Esophagus squamous epithelium (tissue), 5 donors: ENCODE measurements at regions not wholly inside any gene's neighbourhood (a gene's known extent, or its start where the extent isn't known, plus 50 kb on each side); places are given as distances from the start of the nearest gene placed in this dataset.
"Not testable (repeated sequence)": the region's sequence is repeated elsewhere in the genome, so short reads cannot be mapped to it uniquely, and the experiment has no call there.

Experiments used
- DNase-seq: peaks from one replicate; lab custom pipeline; 2025; lab: John Stamatoyannopoulos, UW
- H3K27ac ChIP-seq, 4 donors: fragments of 200-600 bp; sonication (generic); one replicate each; pipeline ENCODE4 v1.5.1; 2016 to 2019; ENCODE audit warnings: mild to moderate bottlenecking in 1 of 4
- H3K27me3 ChIP-seq, 4 donors: fragments of 200-600 bp; sonication (generic); 1 replicate in 3 of 4; 2 replicates in 1 of 4; pipeline versions ENCODE4 v1.5.1 to v1.6.0; 2017 to 2021; ENCODE audit warnings: antibody characterized with exemption in 1 of 4
- H3K36me3 ChIP-seq, 3 donors: fragments of 200-600 bp; sonication (generic); one replicate each; pipeline ENCODE4 v1.5.1; 2016 to 2019
- H3K4me1 ChIP-seq, 3 donors: fragments of 200-600 bp; sonication (generic); one replicate each; pipeline ENCODE4 v1.5.1; 2017 to 2019
- H3K4me3 ChIP-seq, 4 donors: fragments of 200-600 bp; sonication (generic); 1 replicate in 3 of 4; 2 replicates in 1 of 4; pipeline ENCODE4 v1.5.1; 2016 to 2019; ENCODE audit warnings: mild to moderate bottlenecking in 2 of 4, moderate library complexity in 1 of 4
- H3K9me3 ChIP-seq, 3 donors: fragments of 200-600 bp; sonication (generic); one replicate each; pipeline ENCODE4 v1.5.1; 2016 to 2019
- POLR2A ChIP-seq, 4 donors: fragments of 450-650 bp; IDR thresholded peaks; one replicate each; pipeline ENCODE4 v1.6.1; 2017; ENCODE audit warnings: antibody characterized with exemption in 4 of 4, mild to moderate bottlenecking in 4 of 4, moderate library complexity in 3 of 4
- WGBS, 2 donors: methylation state at CpG; one replicate each; pipeline ENCODE4 v1.1.5; 2018; 5-methylcytosine and 5-hydroxymethylcytosine counted together
- intact Hi-C: fragments of 100-400 bp; cut with DNase I; formaldehyde crosslinking; loops from one replicate; pipeline ENCODE4 v1.15.0; 2022
- TF ChIP-seq, protein P1 (sequence below), 6 experiments: fragments of 450-650 bp in 4 of 6; fragments of 200-600 bp in 2 of 6; sonication (generic) in 2 of 6; IDR thresholded peaks; one replicate each; pipeline ENCODE4 v1.5.1; 2016 to 2019; ENCODE audit warnings: antibody characterized with exemption in 6 of 6, mild to moderate bottlenecking in 4 of 6, moderate library complexity in 4 of 6
- donor health status: DM: yes; HTN: yes; CAD: no.

DNA sequence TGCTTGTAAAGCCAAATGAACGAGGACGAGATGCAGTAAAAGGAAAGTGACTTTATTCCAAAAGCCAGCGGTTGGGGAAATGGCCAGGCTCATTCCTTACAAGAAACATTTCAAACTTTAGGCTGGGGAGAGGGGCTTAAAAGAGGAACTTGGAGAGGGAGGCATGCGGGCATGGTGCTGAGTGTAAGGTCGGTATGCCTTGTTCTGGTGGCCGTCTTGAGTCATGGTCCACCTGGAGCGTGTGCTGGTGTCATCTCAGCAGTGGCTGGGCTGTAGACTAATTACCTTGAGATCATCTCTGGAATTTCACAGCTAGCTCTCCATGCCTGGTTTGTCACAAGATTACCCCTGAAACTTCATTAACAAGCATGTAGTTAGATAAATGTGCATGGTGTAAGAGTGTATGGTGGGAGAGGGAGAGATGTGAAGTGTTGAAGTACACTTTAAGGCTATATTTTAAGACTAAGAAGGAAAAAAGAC lies 156.4 kb upstream of the PFN2 start:
- no peak for DNase-seq
- WGBS, 2 donors, result 71 to 91% methylated on average over 7 of the region's 7 CpGs

DNA sequence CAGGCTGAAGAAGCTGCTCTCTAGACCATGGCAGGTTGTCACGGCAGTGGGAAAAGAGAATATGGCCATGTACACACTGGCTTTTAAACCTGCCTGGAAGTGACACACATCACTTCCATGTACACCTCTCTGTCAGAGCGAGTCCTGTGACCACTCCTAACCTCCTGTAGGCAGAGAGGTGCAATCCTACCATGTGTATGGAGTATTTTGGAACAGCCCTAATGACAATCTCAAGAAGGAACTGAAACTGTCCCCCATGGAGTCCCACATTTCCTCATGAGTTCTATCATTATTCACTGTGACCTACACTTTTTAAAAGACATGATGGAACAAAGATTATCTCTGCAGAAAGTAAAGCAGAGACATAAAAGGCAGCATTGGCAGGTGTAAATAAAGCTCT lies 153.4 kb upstream of the PFN2 start:
- Histone ChIP-seq H3K27ac (no peak overlapping the region), H3K4me1 (no peaks in the 10 kb centered on the region), H3K27me3 (no peaks in the 10 kb centered on the region), H3K36me3 (no peaks in the 10 kb centered on the region), H3K4me3 (no peak overlapping the region), H3K9me3 (no peaks in the 10 kb centered on the region)
- WGBS, 2 donors, result 62 to 90% methylated on average over 2 of the region's 2 CpGs
- TF ChIP-seq, protein P1, sequence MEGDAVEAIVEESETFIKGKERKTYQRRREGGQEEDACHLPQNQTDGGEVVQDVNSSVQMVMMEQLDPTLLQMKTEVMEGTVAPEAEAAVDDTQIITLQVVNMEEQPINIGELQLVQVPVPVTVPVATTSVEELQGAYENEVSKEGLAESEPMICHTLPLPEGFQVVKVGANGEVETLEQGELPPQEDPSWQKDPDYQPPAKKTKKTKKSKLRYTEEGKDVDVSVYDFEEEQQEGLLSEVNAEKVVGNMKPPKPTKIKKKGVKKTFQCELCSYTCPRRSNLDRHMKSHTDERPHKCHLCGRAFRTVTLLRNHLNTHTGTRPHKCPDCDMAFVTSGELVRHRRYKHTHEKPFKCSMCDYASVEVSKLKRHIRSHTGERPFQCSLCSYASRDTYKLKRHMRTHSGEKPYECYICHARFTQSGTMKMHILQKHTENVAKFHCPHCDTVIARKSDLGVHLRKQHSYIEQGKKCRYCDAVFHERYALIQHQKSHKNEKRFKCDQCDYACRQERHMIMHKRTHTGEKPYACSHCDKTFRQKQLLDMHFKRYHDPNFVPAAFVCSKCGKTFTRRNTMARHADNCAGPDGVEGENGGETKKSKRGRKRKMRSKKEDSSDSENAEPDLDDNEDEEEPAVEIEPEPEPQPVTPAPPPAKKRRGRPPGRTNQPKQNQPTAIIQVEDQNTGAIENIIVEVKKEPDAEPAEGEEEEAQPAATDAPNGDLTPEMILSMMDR (IDR thresholded peaks at IDR 0.05), result no peak
- TF ChIP-seq POLR2A (IDR thresholded peaks at IDR 0.05), result no peak
- intact Hi-C loops, result no loop called here
- no peak for DNase-seq

More for the DNA sequence above, 156.4 kb upstream of the PFN2 start:
- no peaks in the 10 kb centered on the region for H3K27me3 ChIP-seq
- no peaks in the 10 kb centered on the region for H3K9me3 ChIP-seq
- no peak overlapping the region for H3K4me3 ChIP-seq
- H3K36me3 ChIP-seq, result no peaks in the 10 kb centered on the region
- TF ChIP-seq POLR2A (IDR thresholded peaks at IDR 0.05), result no peak
- TF ChIP-seq, protein P1 (IDR thresholded peaks at IDR 0.05), result no peak
- H3K27ac ChIP-seq, result no peak overlapping the region
- no peaks in the 10 kb centered on the region for H3K4me1 ChIP-seq
- intact Hi-C loops, result no loop called here

DNA sequence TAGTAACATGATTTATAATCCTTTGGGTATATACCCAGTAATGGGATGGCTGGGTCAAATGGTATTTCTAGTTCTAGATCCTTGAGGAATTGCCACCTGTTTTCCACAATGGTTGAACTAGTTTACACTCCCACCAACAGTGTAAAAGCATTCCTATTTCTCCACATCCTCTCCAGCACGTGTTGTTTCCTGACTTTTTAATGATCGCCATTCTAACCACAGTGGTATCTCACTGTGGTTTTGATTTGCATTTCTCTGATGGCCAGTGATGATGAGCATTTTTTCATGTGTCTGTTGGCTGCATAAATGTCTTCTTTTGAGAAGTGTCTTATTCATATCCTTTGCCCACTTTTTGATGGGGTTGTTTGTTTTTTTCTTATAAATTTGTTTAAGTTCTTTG lies 152.6 kb upstream of the PFN2 start:
- intact Hi-C loops, H3K9me3 ChIP-seq, H3K27ac ChIP-seq, H3K27me3 ChIP-seq, H3K4me1 ChIP-seq, H3K36me3 ChIP-seq, DNase-seq, H3K4me3 ChIP-seq: not testable (repeated sequence)
- 37 to 44% methylated on average over 2 of the region's 2 CpGs for WGBS, 2 donors

DNA sequence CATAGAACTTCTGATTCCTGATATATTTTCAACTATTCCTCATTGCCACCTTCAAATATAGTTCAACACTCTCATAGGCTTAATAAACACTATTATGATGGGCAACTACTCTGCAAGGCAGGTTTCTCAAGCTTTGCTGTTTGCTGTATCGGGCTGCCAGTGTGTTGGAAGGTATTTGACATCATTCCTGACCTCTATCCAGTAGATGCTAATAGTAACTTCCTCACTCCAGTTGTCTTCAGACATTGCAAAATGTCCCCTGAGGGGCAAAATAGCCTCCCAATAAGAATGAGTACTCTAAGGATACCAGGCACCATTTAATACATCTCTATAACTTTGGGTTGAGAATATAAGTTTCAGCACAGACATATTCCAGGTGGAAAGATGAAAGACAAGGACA lies 147.5 kb upstream of the PFN2 start:
- DNase-seq, result no peak
- intact Hi-C loops, result no loop called here
- 54 to 85% methylated on average over 1 of the region's 1 CpG for WGBS, 2 donors

DNA sequence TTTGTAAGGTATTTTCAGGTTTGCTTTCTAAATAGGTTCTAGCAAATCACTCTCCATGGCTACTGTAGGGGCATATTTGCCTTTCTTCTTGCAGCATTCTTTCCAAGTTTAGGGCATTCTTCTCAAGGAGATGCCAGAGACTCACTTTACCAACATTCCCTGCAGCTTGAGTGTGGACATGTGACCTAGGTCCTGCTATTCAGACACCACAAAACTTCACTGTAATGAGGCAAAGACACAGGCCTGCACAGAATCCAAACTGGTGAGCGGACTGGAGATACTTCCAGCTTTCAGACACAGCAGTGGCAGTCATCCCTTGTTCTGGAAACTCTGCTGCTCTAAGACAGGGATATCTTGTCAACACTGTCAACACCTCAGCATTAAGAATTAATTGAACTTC lies 146.4 kb upstream of the PFN2 start:
- Histone ChIP-seq H3K36me3 (no peaks in the 10 kb centered on the region), H3K27me3 (peaks cover 0 to 7% (median 0%) of the 10 kb centered on the region in 4 donors), H3K9me3 (no peaks in the 10 kb centered on the region), H3K27ac (no peak overlapping the region), H3K4me1 (no peaks in the 10 kb centered on the region), H3K4me3 (no peak overlapping the region)
- WGBS, 2 donors, result 73 to 89% methylated on average over 1 of the region's 1 CpG
- DNase-seq, result no peak
- TF ChIP-seq, protein P1 (IDR thresholded peaks at IDR 0.05), result no peak
- no peak for TF ChIP-seq POLR2A (IDR thresholded peaks at IDR 0.05)
- intact Hi-C loops, result no loop called here

More for the DNA sequence above, 147.5 kb upstream of the PFN2 start:
- H3K9me3 ChIP-seq, result no peaks in the 10 kb centered on the region
- H3K4me3 ChIP-seq, result no peak overlapping the region
- H3K36me3 ChIP-seq, result no peaks in the 10 kb centered on the region
- TF ChIP-seq, protein P1 (IDR thresholded peaks at IDR 0.05), result no peak
- no peak for TF ChIP-seq POLR2A (IDR thresholded peaks at IDR 0.05)
- peaks cover 0 to 7% (median 0%) of the 10 kb centered on the region in 4 donors for H3K27me3 ChIP-seq
- H3K27ac ChIP-seq, result no peak overlapping the region
- no peaks in the 10 kb centered on the region for H3K4me1 ChIP-seq

DNA sequence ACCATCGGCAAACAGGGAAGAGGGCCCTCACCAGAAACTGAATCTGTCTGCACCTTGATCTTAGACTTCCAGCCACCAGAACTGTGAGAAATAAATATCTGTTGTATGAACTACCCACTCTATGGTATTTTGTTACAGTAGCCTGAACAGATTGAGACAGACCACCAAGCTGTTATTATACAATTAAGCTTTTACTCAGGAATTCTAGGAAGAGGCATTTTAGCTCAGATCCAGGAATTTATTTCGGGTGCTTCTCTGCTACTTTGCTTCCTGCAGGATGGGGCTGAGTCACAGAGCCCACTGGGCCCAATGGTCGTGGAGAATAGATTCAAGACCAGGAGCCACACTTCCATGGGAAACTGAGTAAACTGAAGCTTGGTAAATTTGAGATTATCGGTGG lies 145.5 kb upstream of the PFN2 start:
- 54 to 58% methylated on average over 4 of the region's 4 CpGs for WGBS, 2 donors
- no peak for TF ChIP-seq POLR2A (IDR thresholded peaks at IDR 0.05)
- TF ChIP-seq, protein P1 (IDR thresholded peaks at IDR 0.05), result no peak
- Histone ChIP-seq H3K4me1 (no peaks in the 10 kb centered on the region), H3K27me3 (peaks cover 0 to 7% (median 0%) of the 10 kb centered on the region in 4 donors), H3K36me3 (no peaks in the 10 kb centered on the region), H3K9me3 (no peaks in the 10 kb centered on the region), H3K4me3 (no peak overlapping the region), H3K27ac (no peak overlapping the region)
- intact Hi-C loops, result no loop called here
- no peak for DNase-seq
